Activated CD4-positive, alpha-beta T cell treated with anti-CD3 and anti-CD28 coated beads, Interleukin-2, Interleukin-4, amounts not matched to agents 100 ng/mL and 50 ng/mL, durations not matched to agents 16 hours and 8 hours (primary cell): ENCODE measurements at regions not wholly inside any gene's neighbourhood (a gene's known extent, or its start where the extent isn't known, plus 50 kb on each side); places are given as distances from the start of the nearest gene placed in this dataset.

ENCODE experiments used
- DNase-seq: peaks from one replicate; pipeline ENCODE4 v3.0.0-alpha.2; 2020; ENCODE audit warnings: low spot score

GRCh38 chr1:11338284-11338924 lies 65.4 kb downstream of the UBIAD1 start:
- DNase-seq = no peak

- no peak for DNase-seq
These were observed 66.6 kb downstream of the UBIAD1 start for GRCh38 chr1:11339346-11340232.

- no peak for DNase-seq
These were observed 67.2 kb downstream of the UBIAD1 start for GRCh38 chr1:11340233-11340632.

- no peak for DNase-seq
These were observed 69.0 kb downstream of the UBIAD1 start for GRCh38 chr1:11341901-11342552.

GRCh38 chr1:11342621-11343032 lies 69.6 kb downstream of the UBIAD1 start:
- DNase-seq = no peak

- no peak for DNase-seq
These were observed 73.1 kb downstream of the UBIAD1 start for GRCh38 chr1:11345971-11346715.

- DNase-seq = no peak
These were observed 77.3 kb downstream of the UBIAD1 start for GRCh38 chr1:11350265-11350664.

- DNase-seq = no peak
These were observed 79.2 kb downstream of the UBIAD1 start for GRCh38 chr1:11352058-11352715.

GRCh38 chr1:11352816-11353799 lies 80.1 kb downstream of the UBIAD1 start:
- no peak for DNase-seq

- DNase-seq = no peak
These were observed 82.0 kb downstream of the UBIAD1 start for GRCh38 chr1:11354893-11355553.

GRCh38 chr1:11355559-11356475 lies 82.8 kb downstream of the UBIAD1 start:
- no peak for DNase-seq

GRCh38 chr1:11357276-11357675 lies 84.3 kb downstream of the UBIAD1 start:
- DNase-seq = no peak

GRCh38 chr1:11358984-11359383 lies 86.0 kb downstream of the UBIAD1 start:
- no peak for DNase-seq

- no peak for DNase-seq
These were observed 89.6 kb downstream of the UBIAD1 start for GRCh38 chr1:11362547-11363021.

GRCh38 chr1:11364170-11364569 lies 91.2 kb downstream of the UBIAD1 start:
- DNase-seq = peak; percentile 23

- DNase-seq = no peak
These were observed 92.9 kb downstream of the UBIAD1 start for GRCh38 chr1:11365744-11366387.

- no peak for DNase-seq
These were observed 100.3 kb downstream of the UBIAD1 start for GRCh38 chr1:11373029-11373894.
